Vagina (tissue), 2 donors: ENCODE measurements at regions not wholly inside any gene's neighbourhood (a gene's known extent, or its start where the extent isn't known, plus 50 kb on each side); places are given as distances from the start of the nearest gene placed in this dataset.
"Not testable (repeated sequence)": the region's sequence is repeated elsewhere in the genome, so short reads cannot be mapped to it uniquely, and the experiment has no call there.

Experiments
- POLR2A ChIP-seq, 2 donors: fragments of 450-650 bp; IDR thresholded peaks; one replicate each; pipeline ENCODE4 v1.6.1; 2017; ENCODE audit warnings: antibody characterized with exemption in 2 of 2, mild to moderate bottlenecking in 2 of 2, moderate library complexity in 2 of 2
- TF ChIP-seq, protein P1 (sequence below), 3 experiments: fragments of 450-650 bp in 2 of 3; fragments of 200-600 bp in 1 of 3; sonication (generic) in 1 of 3; IDR thresholded peaks; one replicate each; pipeline ENCODE4 v1.5.1; 2017 to 2019; ENCODE audit warnings: antibody characterized with exemption in 3 of 3, mild to moderate bottlenecking in 2 of 3, moderate library complexity in 2 of 3

- TF ChIP-seq, protein P1, sequence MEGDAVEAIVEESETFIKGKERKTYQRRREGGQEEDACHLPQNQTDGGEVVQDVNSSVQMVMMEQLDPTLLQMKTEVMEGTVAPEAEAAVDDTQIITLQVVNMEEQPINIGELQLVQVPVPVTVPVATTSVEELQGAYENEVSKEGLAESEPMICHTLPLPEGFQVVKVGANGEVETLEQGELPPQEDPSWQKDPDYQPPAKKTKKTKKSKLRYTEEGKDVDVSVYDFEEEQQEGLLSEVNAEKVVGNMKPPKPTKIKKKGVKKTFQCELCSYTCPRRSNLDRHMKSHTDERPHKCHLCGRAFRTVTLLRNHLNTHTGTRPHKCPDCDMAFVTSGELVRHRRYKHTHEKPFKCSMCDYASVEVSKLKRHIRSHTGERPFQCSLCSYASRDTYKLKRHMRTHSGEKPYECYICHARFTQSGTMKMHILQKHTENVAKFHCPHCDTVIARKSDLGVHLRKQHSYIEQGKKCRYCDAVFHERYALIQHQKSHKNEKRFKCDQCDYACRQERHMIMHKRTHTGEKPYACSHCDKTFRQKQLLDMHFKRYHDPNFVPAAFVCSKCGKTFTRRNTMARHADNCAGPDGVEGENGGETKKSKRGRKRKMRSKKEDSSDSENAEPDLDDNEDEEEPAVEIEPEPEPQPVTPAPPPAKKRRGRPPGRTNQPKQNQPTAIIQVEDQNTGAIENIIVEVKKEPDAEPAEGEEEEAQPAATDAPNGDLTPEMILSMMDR (IDR thresholded peaks at IDR 0.05): not testable (repeated sequence)
- not testable (repeated sequence) for TF ChIP-seq POLR2A (IDR thresholded peaks at IDR 0.05)
Measured at GRCh38 chr14:96720702-96721101, 76.5 kb upstream of the VRK1 start.
